ENCODE measurements at regions not wholly inside any gene's neighbourhood (a gene's known extent, or its start where the extent isn't known, plus 50 kb on each side); places are given as distances from the start of the nearest gene placed in this dataset.

DNA sequence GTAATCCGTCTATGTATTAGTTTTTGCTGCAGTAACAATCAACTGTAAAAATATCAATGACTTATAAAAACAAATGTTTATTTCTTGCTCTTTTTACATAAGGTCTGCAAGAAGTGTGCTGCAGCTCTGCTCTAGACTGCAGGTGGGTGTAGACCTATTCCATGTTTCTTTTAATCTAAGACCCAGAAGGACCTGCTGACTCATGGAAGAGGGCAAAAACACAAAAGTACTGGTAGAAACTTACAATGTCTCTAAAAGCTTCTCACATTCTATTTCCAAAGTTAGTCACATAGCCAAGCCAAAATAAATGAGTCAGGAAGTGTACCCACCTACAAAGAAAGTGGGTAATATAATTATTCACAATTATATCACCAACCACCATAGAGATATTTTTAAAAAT lies 435.9 kb upstream of the FAT3 start:
- TF ChIP-seq, protein P1, sequence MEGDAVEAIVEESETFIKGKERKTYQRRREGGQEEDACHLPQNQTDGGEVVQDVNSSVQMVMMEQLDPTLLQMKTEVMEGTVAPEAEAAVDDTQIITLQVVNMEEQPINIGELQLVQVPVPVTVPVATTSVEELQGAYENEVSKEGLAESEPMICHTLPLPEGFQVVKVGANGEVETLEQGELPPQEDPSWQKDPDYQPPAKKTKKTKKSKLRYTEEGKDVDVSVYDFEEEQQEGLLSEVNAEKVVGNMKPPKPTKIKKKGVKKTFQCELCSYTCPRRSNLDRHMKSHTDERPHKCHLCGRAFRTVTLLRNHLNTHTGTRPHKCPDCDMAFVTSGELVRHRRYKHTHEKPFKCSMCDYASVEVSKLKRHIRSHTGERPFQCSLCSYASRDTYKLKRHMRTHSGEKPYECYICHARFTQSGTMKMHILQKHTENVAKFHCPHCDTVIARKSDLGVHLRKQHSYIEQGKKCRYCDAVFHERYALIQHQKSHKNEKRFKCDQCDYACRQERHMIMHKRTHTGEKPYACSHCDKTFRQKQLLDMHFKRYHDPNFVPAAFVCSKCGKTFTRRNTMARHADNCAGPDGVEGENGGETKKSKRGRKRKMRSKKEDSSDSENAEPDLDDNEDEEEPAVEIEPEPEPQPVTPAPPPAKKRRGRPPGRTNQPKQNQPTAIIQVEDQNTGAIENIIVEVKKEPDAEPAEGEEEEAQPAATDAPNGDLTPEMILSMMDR (IDR thresholded peaks at IDR 0.05): no peak
- TF ChIP-seq POLR2A (IDR thresholded peaks at IDR 0.05): no peak
- TF ChIP-seq EP300 (IDR thresholded peaks at IDR 0.05): no peak

All from ovary (tissue), 3 donors.